ENCODE measurements at regions not wholly inside any gene's neighbourhood (a gene's known extent, or its start where the extent isn't known, plus 50 kb on each side); places are given as distances from the start of the nearest gene placed in this dataset.

DNA sequence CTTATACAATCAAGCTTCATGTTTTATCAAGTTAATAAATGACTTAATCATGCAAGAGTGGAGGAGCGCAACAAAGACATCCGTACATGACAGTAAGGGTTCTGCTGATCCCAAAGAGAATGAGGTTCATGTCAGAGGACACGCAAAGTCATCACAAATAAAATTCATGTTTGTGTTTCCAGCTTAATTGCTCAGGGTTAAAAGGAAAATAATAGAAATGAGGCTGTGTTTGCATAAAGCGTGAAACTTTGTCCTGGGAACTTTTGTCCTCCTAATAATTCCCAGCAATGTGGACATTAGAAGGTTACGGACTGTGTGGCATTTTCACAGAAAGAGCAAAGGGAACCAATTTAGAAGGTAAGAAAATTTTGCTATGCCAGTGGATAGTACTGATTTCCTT, 237.3 kb downstream of the INHBA start:
- no peaks in the 10 kb centered on the region for H4K20me1 ChIP-seq (replicated peaks in 1 of 2; ENCODE audit: control insufficient read depth in 1 of 2, insufficient read depth in 2 of 2, low read length in 2 of 2)
- H3K4me2 ChIP-seq (ENCODE audit: insufficient read depth in 1 of 2, low read depth in 2 of 2, low read length in 2 of 2) = no peak overlapping the region
- H4K5ac ChIP-seq (ENCODE audit: insufficient read length, low read depth, low read length) = no peak overlapping the region
- POLR2A ChIA-PET (ENCODE audit: partially characterized antibody) = no interaction called here
- CTCF ChIA-PET (ENCODE audit: partially characterized antibody) = no interaction called here
- no peaks in the 10 kb centered on the region for H3K79me2 ChIP-seq (ENCODE audit: control insufficient read depth in 1 of 2, insufficient read depth in 2 of 2, low read length in 2 of 2)
- H2AK5ac ChIP-seq (ENCODE audit: low read depth, low read length) = no peak overlapping the region
- FAIRE-seq = no peak
- no peak overlapping the region for H3K23ac ChIP-seq (ENCODE audit: insufficient read length)
- no peak overlapping the region for H2BK120ac ChIP-seq (replicated peaks; ENCODE audit: low read depth, low read length)
- H3K4ac ChIP-seq (replicated peaks; ENCODE audit: insufficient read length, low read depth, low read length) = no peak overlapping the region
- no peak overlapping the region for H2AFZ ChIP-seq (ENCODE audit: low read length)
- H3K79me1 ChIP-seq (ENCODE audit: low read depth, low read length) = no peaks in the 10 kb centered on the region
- TF ChIP-seq TBP (IDR thresholded peaks at IDR 0.05; ENCODE audit: low read depth, low read length) = no peak
- TF ChIP-seq E2F6 (IDR thresholded peaks at IDR 0.05) = no peak
- no peak for TF ChIP-seq POLR2A (IDR thresholded peaks at IDR 0.05; ENCODE audit: control extremely low read depth in 1 of 2, low read depth in 2 of 2, low read length in 2 of 2)
- no peak for TF ChIP-seq SP4 (IDR thresholded peaks at IDR 0.05; ENCODE audit: low read length)
- TF ChIP-seq GTF2F1 (IDR thresholded peaks at IDR 0.05; ENCODE audit: borderline replicate concordance, low read depth, low read length) = no peak
- TF ChIP-seq ZNF274 (IDR thresholded peaks at IDR 0.05; ENCODE audit: borderline replicate concordance, extremely low read depth, low read length) = no peak
- TF ChIP-seq EGR1 (IDR thresholded peaks at IDR 0.05; ENCODE audit: borderline replicate concordance, low read depth, low read length) = no peak
- DNase-seq (ENCODE audit: low read depth in 1 of 2, low spot score in 2 of 2) = no peak
- no peak overlapping the region for H3K4me3 ChIP-seq (ENCODE audit: extremely low read depth in 1 of 4, insufficient read depth in 2 of 4, low read depth in 3 of 4, low read length in 4 of 4)
- H3K9ac ChIP-seq (replicated peaks in 1 of 4; ENCODE audit: extremely low read depth in 1 of 4, low read depth in 3 of 4, low read length in 3 of 4) = no peak overlapping the region
- H4K8ac ChIP-seq (ENCODE audit: extremely low read depth, insufficient read depth, low read length) = no peak overlapping the region
- H3K9me3 ChIP-seq (ENCODE audit: insufficient read depth in 2 of 2, low read depth in 1 of 2, low read length in 1 of 2) = no peaks in the 10 kb centered on the region
- H3K27ac ChIP-seq (ENCODE audit: low read depth, low read length) = no peak overlapping the region
- H2BK5ac ChIP-seq (ENCODE audit: low read depth, low read length) = no peak overlapping the region
- H2BK20ac ChIP-seq (ENCODE audit: low read length) = no peak overlapping the region
- WGBS, 2 experiments (ENCODE audit: extremely low coverage in 1 of 2, insufficient coverage in 1 of 2, insufficient read length in 1 of 2, insufficient replicate concordance in 2 of 2, low coverage in 1 of 2, low lambda C conversion rate in 2 of 2, missing lambda C conversion rate in 1 of 2) = 96% methylated on average over 5 of the region's 5 CpGs; no CpG with 5 or more reads in 1 of the 2 experiments
- H3K14ac ChIP-seq (ENCODE audit: insufficient read length) = no peak overlapping the region
- H3K36me3 ChIP-seq (ENCODE audit: control insufficient read depth in 2 of 4, insufficient read depth in 4 of 4, low read length in 3 of 4) = no peaks in the 10 kb centered on the region
- no peak overlapping the region for H4K91ac ChIP-seq (replicated peaks; ENCODE audit: insufficient read length, low read length)
- no peaks in the 10 kb centered on the region for H3K27me3 ChIP-seq (replicated peaks in 1 of 4; ENCODE audit: control insufficient read depth in 3 of 4, extremely low read depth in 1 of 4, insufficient read depth in 3 of 4, low read length in 3 of 4)
- no peaks in the 10 kb centered on the region for H3K4me1 ChIP-seq (replicated peaks in 1 of 4; ENCODE audit: control insufficient read depth in 3 of 4, insufficient read depth in 4 of 4, low read length in 3 of 4)
- no peak overlapping the region for H2BK12ac ChIP-seq (ENCODE audit: low read depth, low read length)
- H2BK15ac ChIP-seq (ENCODE audit: low read length) = no peak overlapping the region
- H3K18ac ChIP-seq (ENCODE audit: extremely low read depth, low read length) = no peak overlapping the region
- no peaks in the 10 kb centered on the region for H3K23me2 ChIP-seq (ENCODE audit: low read depth, low read length)
- H3K56ac ChIP-seq (replicated peaks; ENCODE audit: insufficient read length, low read depth, low read length) = no peak overlapping the region
